T47D (cell line): ENCODE measurements at regions not wholly inside any gene's neighbourhood (a gene's known extent, or its start where the extent isn't known, plus 50 kb on each side); places are given as distances from the start of the nearest gene placed in this dataset.
"Not testable (repeated sequence)": the region's sequence is repeated elsewhere in the genome, so short reads cannot be mapped to it uniquely, and the experiment has no call there.

ENCODE experiments used
- DNase-seq, 2 experiments: peaks; one replicate each; pipeline versions ENCODE4 v3.0.0 to v3.0.0-alpha.2; 2011 to 2012; ENCODE audit warnings: low read depth in 1 of 2, low spot score in 1 of 2
- JUND ChIP-seq: IDR thresholded peaks from 2 replicates; pipeline ENCODE4 v1.6.1; 2012; ENCODE audit warnings: low read depth
- in situ Hi-C: cut with HindIII; loops from 2 replicates; pipeline ENCODE4 v1.10.0; 2016; ENCODE audit warnings: low sequenced_read_pairs, low pct_unique_long_range_greater_than_20kb

GRCh38 chr4:157751631-157752030 is 421.2 kb downstream of the GASK1B start:
- no peak for DNase-seq
- in situ Hi-C loops = no loop called here
- TF ChIP-seq JUND = no peak

GRCh38 chr4:157741642-157742041 is 431.2 kb downstream of the GASK1B start:
- in situ Hi-C loops = no loop called here
- DNase-seq = no peak
- no peak for TF ChIP-seq JUND

GRCh38 chr4:157739242-157739641 is 433.6 kb downstream of the GASK1B start:
- no peak for TF ChIP-seq JUND
- in situ Hi-C loops = no loop called here
- no peak for DNase-seq

GRCh38 chr4:157728215-157728614 is 444.6 kb downstream of the GASK1B start:
- no peak for DNase-seq
- in situ Hi-C loops = no loop called here
- TF ChIP-seq JUND = no peak

DNA sequence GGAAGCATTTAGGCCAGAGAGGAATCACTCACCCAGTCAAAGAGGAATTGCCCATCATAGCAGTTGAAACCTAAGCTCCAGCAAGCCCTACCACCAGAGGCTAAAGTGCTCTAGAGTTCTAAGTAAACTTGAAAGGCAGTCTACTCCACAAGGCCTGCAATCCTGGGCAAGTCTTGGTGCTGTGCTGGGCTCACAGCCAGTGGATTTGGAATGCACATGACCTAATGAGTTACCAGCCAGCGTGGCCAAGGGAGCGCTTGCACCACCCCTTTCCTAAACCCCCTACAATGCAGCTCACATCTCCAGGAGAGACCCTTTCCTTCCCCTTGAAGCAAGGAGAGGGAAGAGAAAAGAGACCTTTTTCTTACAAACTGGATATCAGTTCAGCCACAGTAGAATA is 445.7 kb downstream of the GASK1B start:
- peak in 1 of 2 experiments; percentile 20 for DNase-seq
- in situ Hi-C loops = no loop called here
- no peak for TF ChIP-seq JUND

GRCh38 chr4:157722146-157722545 is 450.7 kb downstream of the GASK1B start:
- no peak for TF ChIP-seq JUND
- in situ Hi-C loops = no loop called here
- no peak for DNase-seq

DNA sequence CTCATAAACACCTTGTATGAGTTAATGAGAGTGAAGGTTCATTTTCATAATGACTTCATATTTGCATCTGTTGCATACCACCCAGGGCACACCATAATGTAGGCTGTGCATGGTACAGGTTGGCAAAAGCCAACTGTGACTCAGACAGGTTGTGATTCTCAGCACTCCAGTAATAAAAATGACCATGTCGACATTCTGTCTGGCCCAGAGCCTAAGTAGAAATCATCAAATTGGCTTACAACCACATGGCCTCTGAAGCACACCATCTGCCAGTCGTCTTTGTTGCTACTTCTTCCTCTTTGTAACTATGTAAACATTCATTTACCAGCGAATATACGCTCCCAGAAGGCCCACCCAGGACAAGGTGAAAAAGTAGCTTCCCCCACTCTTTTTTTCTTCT is 459.5 kb downstream of the GASK1B start:
- no peak for TF ChIP-seq JUND
- in situ Hi-C loops = no loop called here
- no peak for DNase-seq

- no peak for DNase-seq
- in situ Hi-C loops = no loop called here
- no peak for TF ChIP-seq JUND
These were observed 466.7 kb downstream of the GASK1B start for GRCh38 chr4:157706155-157706554.

- no peak for TF ChIP-seq JUND
- no peak for DNase-seq
- in situ Hi-C loops = no loop called here
These were observed 470.0 kb downstream of the GASK1B start for GRCh38 chr4:157702831-157703230.

GRCh38 chr4:157701695-157701994 is 471.2 kb downstream of the GASK1B start:
- in situ Hi-C loops = no loop called here
- DNase-seq = no peak
- TF ChIP-seq JUND = no peak

- in situ Hi-C loops = no loop called here
- no peak for TF ChIP-seq JUND
- no peak for DNase-seq
These were observed 471.7 kb downstream of the GASK1B start for GRCh38 chr4:157700898-157701694.

DNA sequence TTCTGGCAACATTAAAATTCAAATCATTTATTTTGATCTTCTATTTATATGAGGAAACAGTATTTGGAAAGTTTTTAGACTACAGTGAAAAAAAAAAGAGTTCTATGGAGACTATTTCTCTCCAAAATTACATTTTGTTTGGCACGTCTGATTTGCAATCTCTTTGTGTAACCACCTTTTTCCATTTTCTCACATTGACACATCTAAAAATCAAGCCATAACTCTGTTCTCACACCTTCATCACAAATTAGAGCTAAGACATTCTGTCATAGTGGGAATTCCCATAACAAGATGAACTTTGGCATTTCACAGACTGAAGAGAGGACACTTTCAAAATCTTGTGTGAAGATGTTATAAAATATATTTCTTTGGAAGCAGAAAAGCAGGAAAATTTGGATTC is 468.9 kb downstream of the GRIA2 start:
- in situ Hi-C loops = no loop called here
- no peak for TF ChIP-seq JUND
- no peak for DNase-seq

DNA sequence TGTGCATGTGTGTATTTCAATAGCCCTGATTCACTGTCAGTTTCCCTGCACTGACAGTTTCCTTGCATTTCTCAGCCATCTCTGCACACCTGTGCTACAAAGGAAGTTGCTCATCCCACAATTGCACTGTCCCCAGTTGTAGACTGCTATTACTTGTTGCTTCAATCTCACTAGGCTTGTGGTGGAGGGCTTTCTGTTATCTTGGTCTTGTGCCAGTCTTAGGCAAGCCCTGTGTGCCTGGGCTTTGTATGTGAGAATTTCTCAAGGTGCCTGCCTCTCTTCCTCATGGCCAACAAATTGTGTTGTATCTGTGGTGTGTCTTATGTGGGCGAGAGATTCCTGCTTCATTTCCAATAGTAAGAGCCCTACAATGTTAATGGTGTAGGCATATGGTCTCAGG is 467.4 kb downstream of the GRIA2 start:
- TF ChIP-seq JUND = no peak
- DNase-seq = no peak
- in situ Hi-C loops = no loop called here

DNA sequence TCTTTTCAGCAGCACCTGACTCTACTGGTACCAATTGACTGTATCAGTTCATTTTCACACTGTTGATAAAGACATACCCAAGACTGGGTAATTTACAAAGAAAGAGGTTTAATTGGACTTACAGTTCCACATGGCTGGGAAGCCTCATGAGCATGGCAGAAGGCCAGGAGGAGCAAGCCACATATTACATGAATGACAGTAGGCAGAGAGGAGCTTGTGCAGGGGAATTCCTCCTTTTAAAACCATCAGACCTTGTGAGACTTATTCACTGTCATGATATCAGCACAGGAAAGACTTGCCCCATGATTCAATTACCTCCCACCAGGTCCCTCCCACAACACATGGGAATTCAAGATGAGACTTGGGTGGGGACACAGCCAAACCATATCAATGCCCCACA is 458.8 kb downstream of the GRIA2 start:
- in situ Hi-C loops, DNase-seq: not testable (repeated sequence)
